CD14-positive monocyte (primary cell): ENCODE measurements at regions not wholly inside any gene's neighbourhood (a gene's known extent, or its start where the extent isn't known, plus 50 kb on each side); places are given as distances from the start of the nearest gene placed in this dataset.

Experiments used
- DNase-seq, 3 donors: peaks; one replicate each; pipeline ENCODE4 v3.0.0-alpha.2; 2011 to 2022
- H2AFZ ChIP-seq: 2 replicates; pipeline ENCODE4 v1.6.0; 2012; ENCODE audit warnings: mild to moderate bottlenecking, low read depth, low read length, inconsistent platforms; ENCODE audit not compliant: insufficient read depth, poor library complexity, severe bottlenecking
- H3K27ac ChIP-seq, 2 donors: 1 replicate in 1 of 2; 2 replicates in 1 of 2; pipeline ENCODE4 v1.5.1; 2012 to 2013; ENCODE audit warnings: low read length in 2 of 2, control low read depth in 1 of 2, inconsistent platforms in 1 of 2, low read depth in 1 of 2, mild to moderate bottlenecking in 1 of 2
- H3K27me3 ChIP-seq, 2 donors: one replicate each; pipeline versions ENCODE4 v1.6.0 to v1.6.1; 2011 to 2013; ENCODE audit warnings: low read length in 2 of 2; ENCODE audit not compliant: control insufficient read depth in 2 of 2, insufficient read depth in 2 of 2
- H3K36me3 ChIP-seq, 2 donors: replicated peaks in 1 of 2; 1 replicate in 1 of 2; 2 replicates in 1 of 2; pipeline versions ENCODE4 v1.5.1 to v1.6.1; 2012 to 2013; ENCODE audit warnings: low read length in 2 of 2, control low read depth in 1 of 2, inconsistent platforms in 1 of 2, mild to moderate bottlenecking in 1 of 2; ENCODE audit not compliant: insufficient read depth in 2 of 2, control insufficient read depth in 1 of 2
- H3K4me1 ChIP-seq, 2 donors: 1 replicate in 1 of 2; 2 replicates in 1 of 2; pipeline versions ENCODE4 v1.5.1 to v1.6.1; 2012 to 2013; ENCODE audit warnings: low read length in 2 of 2, control low read depth in 1 of 2, inconsistent platforms in 1 of 2, mild to moderate bottlenecking in 1 of 2, moderate library complexity in 1 of 2; ENCODE audit not compliant: insufficient read depth in 2 of 2, control insufficient read depth in 1 of 2
- H3K4me2 ChIP-seq: replicated peaks from 2 replicates; pipeline ENCODE3; 2012; ENCODE audit warnings: low read length, moderate library complexity, mild to moderate bottlenecking; ENCODE audit not compliant: poor library complexity, severe bottlenecking; ENCODE audit errors: extremely low read depth
- H3K4me3 ChIP-seq, 3 experiments: fragments of 200-600 bp in 1 of 3; sonication (generic) in 1 of 3; replicated peaks in 1 of 3; 1 replicate in 2 of 3; 2 replicates in 1 of 3; pipeline ENCODE4 v1.5.1; 2011 to 2013; ENCODE audit warnings: low read length in 3 of 3, mild to moderate bottlenecking in 3 of 3, control low read depth in 2 of 3, low read depth in 2 of 3, inconsistent platforms in 1 of 3, moderate library complexity in 1 of 3
- H3K79me2 ChIP-seq: 2 replicates; pipeline ENCODE4 v1.6.0; 2012; ENCODE audit warnings: mild to moderate bottlenecking, control low read depth, inconsistent platforms, low read length, moderate library complexity; ENCODE audit not compliant: insufficient read depth
- H3K9ac ChIP-seq: 2 replicates; pipeline ENCODE4 v1.6.0; 2017; ENCODE audit warnings: low read length, mild to moderate bottlenecking; ENCODE audit not compliant: insufficient read depth, poor library complexity, severe bottlenecking
- H3K9me3 ChIP-seq, 2 donors: replicated peaks in 1 of 2; 1 replicate in 1 of 2; 2 replicates in 1 of 2; pipeline versions ENCODE4 v1.5.1 to v1.6.1; 2012 to 2013; ENCODE audit warnings: low read length in 2 of 2, control low read depth in 1 of 2; ENCODE audit not compliant: control insufficient read depth in 1 of 2, insufficient read depth in 1 of 2
- H4K20me1 ChIP-seq: 2 replicates; pipeline ENCODE4 v1.6.0; 2012; ENCODE audit warnings: mild to moderate bottlenecking, low read length, control low read depth, moderate library complexity; ENCODE audit not compliant: insufficient read depth
- H3K27ac Mint-ChIP-seq, 7 donors: one replicate each; pipeline ENCODE4 v1.8.0; 2020; ENCODE audit warnings: mild to moderate bottlenecking in 7 of 7, mixed read lengths in 7 of 7, moderate library complexity in 6 of 7, inconsistent platforms in 2 of 7
- H3K27me3 Mint-ChIP-seq, 3 donors: one replicate each; pipeline ENCODE4 v1.8.0; 2021 to 2022; ENCODE audit warnings: low read depth in 3 of 3, mild to moderate bottlenecking in 3 of 3, mixed read lengths in 3 of 3, moderate library complexity in 3 of 3, inconsistent platforms in 1 of 3
- H3K36me3 Mint-ChIP-seq, 2 donors: one replicate each; pipeline ENCODE4 v1.8.0; 2020; ENCODE audit warnings: mixed read lengths in 2 of 2, inconsistent platforms in 1 of 2, mild to moderate bottlenecking in 1 of 2
- H3K4me1 Mint-ChIP-seq: one replicate; pipeline ENCODE4 v1.8.0; 2020; ENCODE audit warnings: mild to moderate bottlenecking, mixed read lengths
- H3K4me3 Mint-ChIP-seq, 2 donors: one replicate each; pipeline ENCODE4 v1.8.0; 2020; ENCODE audit warnings: mild to moderate bottlenecking in 2 of 2, mixed read lengths in 2 of 2, moderate library complexity in 1 of 2
- H3K9me3 Mint-ChIP-seq, 7 donors: one replicate each; pipeline ENCODE4 v1.8.0; 2020 to 2022; ENCODE audit warnings: mixed read lengths in 7 of 7, mild to moderate bottlenecking in 6 of 7, moderate library complexity in 6 of 7, inconsistent platforms in 2 of 7
- WGBS: methylation state at CpG from one replicate; pipeline ENCODE4 v1.1.5; 2013; ENCODE audit warnings: missing lambda C conversion rate; ENCODE audit not compliant: insufficient coverage; 5-methylcytosine and 5-hydroxymethylcytosine counted together
- intact Hi-C, 2 donors: fragments of 100-400 bp; cut with micrococcal nuclease; formaldehyde crosslinking; loops; one replicate each; pipeline versions ENCODE4 v1.15.0 to v1.15.1; 2023
- TF ChIP-seq, protein P1 (sequence below): fragments of 200-600 bp; IDR thresholded peaks from one replicate; pipeline ENCODE4 v1.8.0; 2022; ENCODE audit warnings: antibody characterized with exemption, mild to moderate bottlenecking

DNA sequence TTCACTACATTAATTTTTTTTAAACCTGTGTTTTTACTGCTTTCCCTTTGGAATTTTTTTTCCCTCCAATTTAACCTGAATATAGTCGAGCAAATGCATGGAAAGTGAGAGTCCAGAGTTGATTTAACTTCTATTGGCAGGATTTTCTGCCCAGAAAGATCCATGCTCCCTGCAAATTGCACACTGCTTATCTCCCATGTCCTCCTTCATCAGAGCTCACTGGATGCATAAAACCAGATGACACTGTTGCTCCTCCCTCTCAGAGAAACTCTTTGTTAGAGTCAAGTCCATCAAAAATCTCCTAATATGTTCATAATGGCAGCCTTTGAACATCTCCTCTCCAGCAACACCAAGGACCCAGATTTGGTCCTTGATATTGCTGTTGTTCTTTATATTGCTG, 297.0 kb upstream of the SLC24A2 start:
- Histone ChIP-seq H3K9me3 (peaks cover 0 to 12% of the 10 kb centered on the region in 2 donors), H3K27ac (no peak overlapping the region), H3K27me3 (no peaks in the 10 kb centered on the region), H3K9ac (no peak overlapping the region), H2AFZ (no peak overlapping the region), H3K4me3 (no peak overlapping the region), H4K20me1 (no peaks in the 10 kb centered on the region), H3K4me2 (no peak overlapping the region), H3K36me3 (no peaks in the 10 kb centered on the region), H3K4me1 (no peaks in the 10 kb centered on the region), H3K79me2 (no peaks in the 10 kb centered on the region)
- H3K27ac Mint-ChIP-seq = no peak overlapping the region
- no peaks in the 10 kb centered on the region for H3K27me3 Mint-ChIP-seq
- H3K36me3 Mint-ChIP-seq = no peaks in the 10 kb centered on the region
- H3K4me3 Mint-ChIP-seq = no peak overlapping the region
- intact Hi-C loops = no loop called here
- DNase-seq = no peak
- no CpG with 5 or more reads among the region's 1 CpG for WGBS
- H3K4me1 Mint-ChIP-seq = no peaks in the 10 kb centered on the region
- TF ChIP-seq, protein P1, sequence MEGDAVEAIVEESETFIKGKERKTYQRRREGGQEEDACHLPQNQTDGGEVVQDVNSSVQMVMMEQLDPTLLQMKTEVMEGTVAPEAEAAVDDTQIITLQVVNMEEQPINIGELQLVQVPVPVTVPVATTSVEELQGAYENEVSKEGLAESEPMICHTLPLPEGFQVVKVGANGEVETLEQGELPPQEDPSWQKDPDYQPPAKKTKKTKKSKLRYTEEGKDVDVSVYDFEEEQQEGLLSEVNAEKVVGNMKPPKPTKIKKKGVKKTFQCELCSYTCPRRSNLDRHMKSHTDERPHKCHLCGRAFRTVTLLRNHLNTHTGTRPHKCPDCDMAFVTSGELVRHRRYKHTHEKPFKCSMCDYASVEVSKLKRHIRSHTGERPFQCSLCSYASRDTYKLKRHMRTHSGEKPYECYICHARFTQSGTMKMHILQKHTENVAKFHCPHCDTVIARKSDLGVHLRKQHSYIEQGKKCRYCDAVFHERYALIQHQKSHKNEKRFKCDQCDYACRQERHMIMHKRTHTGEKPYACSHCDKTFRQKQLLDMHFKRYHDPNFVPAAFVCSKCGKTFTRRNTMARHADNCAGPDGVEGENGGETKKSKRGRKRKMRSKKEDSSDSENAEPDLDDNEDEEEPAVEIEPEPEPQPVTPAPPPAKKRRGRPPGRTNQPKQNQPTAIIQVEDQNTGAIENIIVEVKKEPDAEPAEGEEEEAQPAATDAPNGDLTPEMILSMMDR = no peak
- H3K9me3 Mint-ChIP-seq = peaks cover 2 to 11% (median 9%) of the 10 kb centered on the region in 7 donors

DNA sequence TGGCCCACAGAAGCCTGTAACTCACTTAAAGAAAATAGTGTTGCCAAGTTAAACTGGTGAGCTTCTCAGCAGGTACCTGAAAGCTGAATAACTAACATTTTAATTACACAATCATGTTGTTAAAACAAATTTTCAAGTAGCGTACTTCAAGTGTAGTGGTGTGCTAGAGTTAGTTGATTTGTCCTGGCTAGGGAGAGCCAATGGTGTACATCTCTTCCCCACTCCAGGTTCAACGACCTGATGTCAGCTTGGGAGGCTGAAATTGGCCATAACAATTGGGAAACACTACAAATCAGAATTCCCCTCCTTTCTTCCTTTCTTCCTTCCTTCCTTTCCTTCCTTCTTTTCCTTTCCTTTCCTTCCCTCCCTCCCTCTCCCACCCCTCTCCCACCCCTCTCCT, 295.3 kb upstream of the SLC24A2 start:
- H3K9me3 Mint-ChIP-seq = peaks cover 0 to 6% (median 2%) of the 10 kb centered on the region in 7 donors
- H3K27ac ChIP-seq = no peak overlapping the region
- H3K36me3 Mint-ChIP-seq = no peaks in the 10 kb centered on the region
- H3K79me2 ChIP-seq = no peaks in the 10 kb centered on the region
- H4K20me1 ChIP-seq = no peaks in the 10 kb centered on the region
- H3K4me2 ChIP-seq = no peak overlapping the region
- H3K27me3 ChIP-seq = no peaks in the 10 kb centered on the region
- no peak overlapping the region for H2AFZ ChIP-seq
- no peak overlapping the region for H3K27ac Mint-ChIP-seq
- 80% methylated on average over 1 of the region's 2 CpGs for WGBS
- H3K9ac ChIP-seq = no peak overlapping the region
- peaks cover 0 to under 1% of the 10 kb centered on the region in 2 donors for H3K9me3 ChIP-seq
- H3K36me3 ChIP-seq = no peaks in the 10 kb centered on the region
- H3K4me1 ChIP-seq = no peaks in the 10 kb centered on the region
- TF ChIP-seq, protein P1 = no peak
- no peak overlapping the region for H3K4me3 ChIP-seq
- H3K4me3 Mint-ChIP-seq = no peak overlapping the region
- intact Hi-C loops = no loop called here
- H3K4me1 Mint-ChIP-seq = no peaks in the 10 kb centered on the region
- no peaks in the 10 kb centered on the region for H3K27me3 Mint-ChIP-seq
- DNase-seq = no peak
